GM19238 (cell line): ENCODE measurements at regions not wholly inside any gene's neighbourhood (a gene's known extent, or its start where the extent isn't known, plus 50 kb on each side); places are given as distances from the start of the nearest gene placed in this dataset.

Source experiments
- DNase-seq: peaks from one replicate; pipeline ENCODE4 v3.0.0; 2011; ENCODE audit warnings: low spot score; ENCODE audit not compliant: insufficient read length

GRCh38 chr14:41409806-41410205 lies 196.9 kb upstream of the LRFN5 start:
- no peak for DNase-seq

GRCh38 chr14:41404126-41404525 lies 202.6 kb upstream of the LRFN5 start:
- no peak for DNase-seq

GRCh38 chr14:41403360-41403759 lies 203.3 kb upstream of the LRFN5 start:
- no peak for DNase-seq

DNA sequence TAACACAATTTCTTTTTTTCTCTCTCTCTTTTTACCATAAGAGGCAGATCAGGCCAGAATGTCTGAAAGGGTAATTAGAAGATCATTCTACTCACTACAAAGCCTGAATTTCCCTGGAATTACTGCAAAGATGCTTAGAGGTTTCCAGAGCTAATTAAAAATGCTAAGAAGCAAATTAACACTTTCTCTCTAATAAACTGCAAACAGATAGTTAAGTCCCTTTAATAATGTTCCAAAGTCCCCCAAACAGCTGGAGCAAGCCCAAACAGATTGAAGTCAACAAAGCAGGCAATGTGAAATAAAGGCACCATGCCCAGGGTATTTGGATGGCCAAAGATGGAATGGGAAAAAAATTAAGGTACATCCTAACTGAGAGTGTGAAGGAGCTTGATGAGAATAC lies 208.8 kb upstream of the LRFN5 start:
- DNase-seq: no peak

GRCh38 chr14:41393512-41393911 lies 213.2 kb upstream of the LRFN5 start:
- DNase-seq: no peak

DNA sequence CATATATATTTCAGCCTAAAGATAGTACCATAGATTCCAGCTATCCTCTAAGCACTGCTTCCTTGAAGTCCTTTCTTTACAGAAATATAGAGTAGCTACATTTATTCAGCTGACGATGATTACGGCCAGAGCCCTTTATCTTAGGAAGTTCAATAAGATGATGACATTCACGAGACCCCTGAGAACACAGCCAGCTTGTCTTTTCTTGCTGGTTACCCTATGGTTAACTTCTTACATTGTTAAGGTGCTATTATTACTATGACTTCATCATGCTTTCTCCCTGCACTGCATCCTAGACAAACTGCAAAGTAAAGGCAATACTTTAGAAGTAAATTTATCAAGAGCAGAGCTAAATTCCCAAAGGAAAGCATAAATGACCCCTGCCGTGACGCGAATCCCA lies 214.4 kb upstream of the LRFN5 start:
- DNase-seq: no peak

DNA sequence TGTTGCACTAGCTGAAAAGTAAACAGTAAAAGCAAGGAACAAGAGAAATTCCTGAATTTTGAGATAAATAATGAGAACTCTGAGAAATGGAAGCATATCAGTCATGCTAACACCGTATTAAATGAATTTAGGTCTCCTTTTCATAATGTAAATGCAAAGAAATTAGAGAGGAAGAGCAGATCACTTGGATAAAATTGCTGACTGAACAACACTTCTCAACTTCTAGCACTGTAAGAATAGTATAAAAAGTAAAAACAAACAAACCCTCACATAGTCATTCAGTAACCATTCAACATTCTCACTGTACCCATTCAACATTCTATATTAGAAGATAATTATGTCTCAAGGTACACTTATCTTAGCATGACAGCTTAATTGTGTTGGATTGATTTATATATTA lies 217.3 kb upstream of the LRFN5 start:
- no peak for DNase-seq

DNA sequence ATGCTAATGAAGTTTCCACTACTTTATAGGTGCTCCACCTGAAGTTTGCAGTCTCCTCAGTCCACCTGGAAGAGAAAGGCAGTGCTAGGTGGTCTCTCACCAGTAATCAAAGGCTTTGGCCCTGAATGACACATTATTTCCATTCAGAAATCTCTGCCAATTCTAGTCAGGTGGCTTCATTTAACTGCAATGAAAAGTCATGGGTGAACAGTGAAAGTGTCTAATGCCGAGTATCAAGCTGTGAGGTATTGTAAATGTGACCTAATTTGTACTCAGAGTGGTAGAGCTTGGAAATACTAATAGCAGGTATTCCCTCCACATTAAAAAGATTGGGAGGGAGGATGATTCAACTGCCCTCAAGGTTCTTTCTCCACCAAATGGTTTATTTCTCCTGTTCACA lies 220.9 kb upstream of the LRFN5 start:
- DNase-seq: no peak

DNA sequence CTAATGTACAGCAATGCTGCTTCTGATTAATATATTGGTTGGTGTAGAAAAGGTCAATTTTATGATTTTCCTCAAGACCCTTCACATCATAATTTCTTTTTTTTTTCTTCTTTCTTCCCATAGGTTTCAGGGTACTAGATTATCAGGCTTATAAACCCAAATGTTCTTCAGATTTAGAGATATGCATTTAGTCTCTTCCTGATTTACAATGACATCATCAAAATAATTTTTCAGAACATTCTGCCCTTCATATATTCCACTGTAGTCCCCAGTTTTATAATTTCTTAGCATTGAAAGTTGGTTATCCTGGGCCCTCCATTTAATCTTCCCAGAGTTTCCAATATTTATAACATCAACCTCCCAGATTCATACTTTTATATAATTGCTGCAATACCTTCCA lies 226.7 kb upstream of the LRFN5 start:
- no peak for DNase-seq

GRCh38 chr14:41378526-41378925 lies 228.2 kb upstream of the LRFN5 start:
- DNase-seq: no peak

- DNase-seq: no peak
Measured at GRCh38 chr14:41377932-41378331, 228.7 kb upstream of the LRFN5 start.

DNA sequence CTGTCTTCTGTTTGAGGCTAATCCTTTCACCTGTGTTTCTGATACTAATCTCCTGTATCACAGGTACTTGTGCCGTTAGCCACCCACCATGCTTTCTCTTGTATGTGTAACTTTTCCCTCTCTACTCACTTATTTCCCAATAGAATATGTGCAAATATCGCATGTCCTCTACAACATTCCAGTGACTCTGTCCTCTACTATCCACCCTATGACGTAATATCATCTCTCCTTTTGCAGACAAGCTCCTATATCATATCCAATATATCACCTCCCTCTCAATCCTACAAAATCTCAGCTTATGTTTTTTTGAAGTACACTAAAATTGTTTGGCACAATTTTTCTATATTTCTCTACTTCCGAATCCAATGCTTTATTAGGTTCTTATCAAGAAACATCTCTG lies 232.6 kb upstream of the LRFN5 start:
- no peak for DNase-seq

DNA sequence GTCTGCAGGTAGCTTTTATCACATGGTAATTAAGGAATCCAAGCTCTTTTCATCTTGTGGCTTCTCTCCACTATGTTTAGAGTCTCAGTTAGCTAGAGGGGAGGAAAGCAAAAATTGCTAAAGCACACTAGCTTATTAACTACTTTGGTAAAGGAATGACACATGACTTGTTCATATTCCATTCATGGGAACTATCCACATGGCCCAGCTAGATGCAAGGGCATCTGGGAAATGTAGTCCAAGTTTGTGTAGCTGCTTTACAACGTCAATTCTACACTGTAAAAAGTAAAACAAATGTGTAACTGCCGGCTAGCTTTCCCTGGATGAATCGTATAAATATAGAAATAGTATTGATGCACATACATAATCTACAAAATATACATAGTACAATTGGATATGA lies 244.5 kb upstream of the LRFN5 start:
- DNase-seq: no peak

- no peak for DNase-seq
Measured at GRCh38 chr14:41360126-41360525, 246.6 kb upstream of the LRFN5 start.

DNA sequence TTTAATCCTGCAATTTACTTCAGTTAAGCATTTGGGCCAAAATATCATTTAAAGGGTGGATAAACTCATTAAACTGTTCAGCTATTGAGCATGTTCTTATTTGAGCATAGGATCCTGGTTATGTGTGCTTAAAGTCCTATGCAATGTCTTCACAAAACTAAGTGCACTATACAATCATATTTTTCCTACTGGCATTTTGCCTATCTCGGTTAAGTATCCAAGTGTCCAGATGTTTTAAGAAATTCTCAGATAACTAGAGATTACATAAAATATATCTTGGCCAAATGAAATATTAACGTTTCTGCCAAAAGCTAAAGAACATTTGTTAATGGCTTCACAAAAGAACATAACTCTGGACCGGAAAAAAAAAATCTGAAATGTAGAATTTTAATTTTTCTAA lies 250.8 kb upstream of the LRFN5 start:
- DNase-seq: no peak

- DNase-seq: no peak
Measured at GRCh38 chr14:41350476-41350875, 256.2 kb upstream of the LRFN5 start.

DNA sequence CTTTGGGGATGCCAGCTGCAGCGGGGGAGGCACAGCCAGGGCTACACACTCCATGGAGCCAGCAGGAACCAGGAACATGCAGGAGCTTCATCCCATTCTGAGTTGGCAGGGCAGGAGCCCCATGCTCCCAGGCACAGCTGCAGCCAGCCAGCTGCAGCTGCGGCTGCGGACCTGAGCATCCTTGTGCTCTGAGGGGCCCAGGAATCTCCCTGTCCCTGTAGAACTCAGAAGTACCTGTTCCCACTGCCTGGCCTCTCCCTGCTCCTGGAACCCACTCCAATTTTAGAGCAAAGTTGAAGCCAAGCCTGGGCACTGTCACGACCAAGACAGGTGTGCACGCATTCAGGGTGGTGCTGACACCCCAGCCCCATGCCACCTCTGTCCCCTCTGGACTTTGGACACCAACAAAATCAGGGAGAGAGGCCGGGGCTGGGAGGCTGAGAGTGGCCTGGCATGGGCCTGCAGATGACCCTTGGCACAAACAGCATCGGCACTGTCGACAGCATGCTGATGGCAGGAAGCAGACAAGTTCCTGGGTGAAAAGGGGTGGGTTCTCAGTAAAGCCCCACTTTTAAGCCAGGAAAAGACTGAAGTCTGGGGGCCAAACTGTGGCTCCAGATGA lies 257.3 kb upstream of the LRFN5 start:
- DNase-seq: no peak

- DNase-seq: no peak
Measured at GRCh38 chr14:41343857-41344256, 262.8 kb upstream of the LRFN5 start.

- no peak for DNase-seq
Measured at GRCh38 chr14:41313196-41313595, 293.5 kb upstream of the LRFN5 start.

DNA sequence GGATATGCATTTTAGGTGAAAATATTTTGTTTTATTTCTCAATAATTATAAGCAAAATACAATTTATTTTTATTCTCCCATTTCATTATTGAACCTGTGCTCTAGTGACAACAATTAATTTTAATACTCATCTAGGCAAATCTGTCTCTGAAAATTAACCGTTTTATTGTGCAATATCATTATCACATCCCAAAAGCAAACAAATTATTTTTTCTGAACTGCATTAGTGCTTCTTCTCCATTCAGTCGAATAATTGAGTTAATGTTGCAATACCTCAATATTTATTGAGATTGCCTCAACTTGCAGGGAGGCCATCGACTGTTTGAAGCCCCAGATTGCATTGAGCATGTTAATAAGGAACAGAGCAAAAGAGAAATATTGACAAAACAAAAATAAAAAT lies 303.2 kb upstream of the LRFN5 start:
- DNase-seq: no peak

GRCh38 chr14:41302776-41303175 lies 303.9 kb upstream of the LRFN5 start:
- DNase-seq: no peak

GRCh38 chr14:41299924-41300323 lies 306.8 kb upstream of the LRFN5 start:
- DNase-seq: no peak

GRCh38 chr14:41298328-41298690 lies 308.4 kb upstream of the LRFN5 start:
- DNase-seq: no peak
